ENCODE measurements at regions not wholly inside any gene's neighbourhood (a gene's known extent, or its start where the extent isn't known, plus 50 kb on each side); places are given as distances from the start of the nearest gene placed in this dataset.

GRCh38 chr14:25615174-25615573 is 565.2 kb upstream of the STXBP6 start:
- DNase-seq = no peak
- TF ChIP-seq GATA1 (IDR thresholded peaks at IDR 0.05; ENCODE audit: low read depth, low read length) = no peak

- DNase-seq = no peak
- TF ChIP-seq POLR2A (IDR thresholded peaks at IDR 0.05; ENCODE audit: low read length) = no peak
- no peak for TF ChIP-seq GATA1 (IDR thresholded peaks at IDR 0.05; ENCODE audit: low read depth, low read length)
These were observed 557.2 kb upstream of the STXBP6 start for GRCh38 chr14:25607192-25607591.

- TF ChIP-seq POLR2A (IDR thresholded peaks at IDR 0.05; ENCODE audit: low read length) (no peak), GATA1 (IDR thresholded peaks at IDR 0.05; ENCODE audit: low read depth, low read length) (no peak)
- DNase-seq = no peak
These were observed 552.2 kb upstream of the STXBP6 start for GRCh38 chr14:25602106-25602505.

GRCh38 chr14:25588751-25589150 is 538.8 kb upstream of the STXBP6 start:
- no peak for TF ChIP-seq POLR2A (IDR thresholded peaks at IDR 0.05; ENCODE audit: low read length)
- TF ChIP-seq GATA1 (IDR thresholded peaks at IDR 0.05; ENCODE audit: low read depth, low read length) = no peak
- DNase-seq = no peak

GRCh38 chr14:25574628-25575325 is 524.8 kb upstream of the STXBP6 start:
- DNase-seq = no peak
- TF ChIP-seq POLR2A (IDR thresholded peaks at IDR 0.05; ENCODE audit: low read length) = no peak

- DNase-seq = no peak
- TF ChIP-seq POLR2A (IDR thresholded peaks at IDR 0.05; ENCODE audit: low read length) (no peak), GATA1 (IDR thresholded peaks at IDR 0.05; ENCODE audit: low read depth, low read length) (no peak)
These were observed 520.5 kb upstream of the STXBP6 start for GRCh38 chr14:25570483-25570882.

GRCh38 chr14:25557466-25557865 is 507.5 kb upstream of the STXBP6 start:
- TF ChIP-seq POLR2A (IDR thresholded peaks at IDR 0.05; ENCODE audit: low read length) (no peak), GATA1 (IDR thresholded peaks at IDR 0.05; ENCODE audit: low read depth, low read length) (no peak)
- DNase-seq = no peak

- TF ChIP-seq POLR2A (IDR thresholded peaks at IDR 0.05; ENCODE audit: low read length) = no peak
- no peak for TF ChIP-seq GATA1 (IDR thresholded peaks at IDR 0.05; ENCODE audit: low read depth, low read length)
- no peak for DNase-seq
These were observed 502.9 kb upstream of the STXBP6 start for GRCh38 chr14:25552826-25553225.

- DNase-seq = no peak
- TF ChIP-seq POLR2A (IDR thresholded peaks at IDR 0.05; ENCODE audit: low read length) (no peak), GATA1 (IDR thresholded peaks at IDR 0.05; ENCODE audit: low read depth, low read length) (no peak)
These were observed 501.7 kb upstream of the STXBP6 start for GRCh38 chr14:25551674-25552073.

GRCh38 chr14:25546826-25547225 is 496.9 kb upstream of the STXBP6 start:
- DNase-seq = no peak
- no peak for TF ChIP-seq POLR2A (IDR thresholded peaks at IDR 0.05; ENCODE audit: low read length)
- no peak for TF ChIP-seq GATA1 (IDR thresholded peaks at IDR 0.05; ENCODE audit: low read depth, low read length)

- peak; percentile 24 to 51 for DNase-seq
- TF ChIP-seq POLR2A (IDR thresholded peaks at IDR 0.05; ENCODE audit: low read length) = no peak
- TF ChIP-seq GATA1 (IDR thresholded peaks at IDR 0.05; ENCODE audit: low read depth, low read length) = no peak
These were observed 488.0 kb upstream of the STXBP6 start for GRCh38 chr14:25537846-25538455.

- DNase-seq = no peak
- TF ChIP-seq POLR2A (IDR thresholded peaks at IDR 0.05; ENCODE audit: low read length) (no peak), GATA1 (IDR thresholded peaks at IDR 0.05; ENCODE audit: low read depth, low read length) (no peak)
These were observed 476.3 kb upstream of the STXBP6 start for GRCh38 chr14:25526290-25526689.

GRCh38 chr14:25522926-25523325 is 473.0 kb upstream of the STXBP6 start:
- TF ChIP-seq GATA1 (IDR thresholded peaks at IDR 0.05; ENCODE audit: low read depth, low read length) (no peak), POLR2A (IDR thresholded peaks at IDR 0.05; ENCODE audit: low read length) (no peak)
- DNase-seq = no peak

- DNase-seq = no peak
These were observed 472.2 kb upstream of the STXBP6 start for GRCh38 chr14:25522116-25522515.

GRCh38 chr14:25521616-25522015 is 471.7 kb upstream of the STXBP6 start:
- DNase-seq = no peak
- TF ChIP-seq GATA1 (IDR thresholded peaks at IDR 0.05; ENCODE audit: low read depth, low read length) (no peak), POLR2A (IDR thresholded peaks at IDR 0.05; ENCODE audit: low read length) (no peak)

More at GRCh38 chr14:25522116-25522515, 472.2 kb upstream of the STXBP6 start:
- TF ChIP-seq GATA1 (IDR thresholded peaks at IDR 0.05; ENCODE audit: low read depth, low read length) = no peak
- no peak for TF ChIP-seq POLR2A (IDR thresholded peaks at IDR 0.05; ENCODE audit: low read length)
